ENCODE measurements at regions not wholly inside any gene's neighbourhood (a gene's known extent, or its start where the extent isn't known, plus 50 kb on each side); places are given as distances from the start of the nearest gene placed in this dataset.

- 62 to 76% methylated on average over 10 to 11 of the region's 11 CpGs for WGBS, 2 donors (ENCODE audit: low coverage in 1 of 2)
- ATAC-seq: no peak
These were observed 662.4 kb upstream of the PTPRD start for GRCh38 chr9:11275158-11275695.

GRCh38 chr9:11312966-11313365 lies 700.2 kb upstream of the PTPRD start:
- Histone ChIP-seq H3K27me3 (no peaks in the 10 kb centered on the region), H3K4me3 (no peak overlapping the region), H3K4me1 (no peaks in the 10 kb centered on the region), H3K36me3 (no peaks in the 10 kb centered on the region), H3K9me3 (peaks cover 0 to 9% (median 0%) of the 10 kb centered on the region in 3 donors), H3K27ac (no peak overlapping the region)
- ATAC-seq: no peak
- no peak for TF ChIP-seq POLR2A (IDR thresholded peaks at IDR 0.05)
- TF ChIP-seq POLR2AphosphoS5 (IDR thresholded peaks at IDR 0.05): no peak
- TF ChIP-seq CTCF (IDR thresholded peaks at IDR 0.05): no peak
- no peak for TF ChIP-seq EP300 (IDR thresholded peaks at IDR 0.05)
- WGBS, 2 donors (ENCODE audit: low coverage in 1 of 2): 56 to 82% methylated on average over 2 of the region's 2 CpGs

More at GRCh38 chr9:11275158-11275695, 662.4 kb upstream of the PTPRD start:
- no peak overlapping the region for H3K4me3 ChIP-seq
- TF ChIP-seq CTCF (IDR thresholded peaks at IDR 0.05) (no peak), POLR2A (IDR thresholded peaks at IDR 0.05) (no peak), POLR2AphosphoS5 (IDR thresholded peaks at IDR 0.05) (no peak), EP300 (IDR thresholded peaks at IDR 0.05) (no peak)
- H3K27ac ChIP-seq: no peak overlapping the region
- H3K36me3 ChIP-seq: no peaks in the 10 kb centered on the region
- peaks cover 0 to 1% (median 0%) of the 10 kb centered on the region in 3 donors for H3K9me3 ChIP-seq
- no peaks in the 10 kb centered on the region for H3K27me3 ChIP-seq
- H3K4me1 ChIP-seq: no peaks in the 10 kb centered on the region

GRCh38 chr9:11318946-11319345 lies 706.1 kb upstream of the PTPRD start:
- H3K27me3 ChIP-seq: no peaks in the 10 kb centered on the region
- TF ChIP-seq POLR2AphosphoS5 (IDR thresholded peaks at IDR 0.05): no peak
- TF ChIP-seq POLR2A (IDR thresholded peaks at IDR 0.05): no peak
- TF ChIP-seq EP300 (IDR thresholded peaks at IDR 0.05): no peak
- no peak for TF ChIP-seq CTCF (IDR thresholded peaks at IDR 0.05)
- no peaks in the 10 kb centered on the region for H3K36me3 ChIP-seq
- no peak overlapping the region for H3K27ac ChIP-seq
- no peaks in the 10 kb centered on the region for H3K9me3 ChIP-seq
- 11 to 29% methylated on average over 1 of the region's 1 CpG for WGBS, 2 donors (ENCODE audit: low coverage in 1 of 2)
- ATAC-seq: no peak
- no peaks in the 10 kb centered on the region for H3K4me1 ChIP-seq
- no peak overlapping the region for H3K4me3 ChIP-seq

- H3K27ac ChIP-seq: no peak overlapping the region
- H3K36me3 ChIP-seq: no peaks in the 10 kb centered on the region
- WGBS, 2 donors (ENCODE audit: low coverage in 1 of 2): 16 to 18% methylated on average over 5 of the region's 5 CpGs
- no peaks in the 10 kb centered on the region for H3K9me3 ChIP-seq
- no peak overlapping the region for H3K4me3 ChIP-seq
- no peaks in the 10 kb centered on the region for H3K27me3 ChIP-seq
- no peak for ATAC-seq
- no peaks in the 10 kb centered on the region for H3K4me1 ChIP-seq
- TF ChIP-seq CTCF (IDR thresholded peaks at IDR 0.05) (peak in 1 of 4 experiments; percentile 40), EP300 (IDR thresholded peaks at IDR 0.05) (no peak), POLR2A (IDR thresholded peaks at IDR 0.05) (no peak), POLR2AphosphoS5 (IDR thresholded peaks at IDR 0.05) (no peak)
These were observed 706.7 kb upstream of the PTPRD start for GRCh38 chr9:11319538-11319937.

GRCh38 chr9:11320989-11321388 lies 708.2 kb upstream of the PTPRD start:
- ATAC-seq: no peak
- no peak overlapping the region for H3K27ac ChIP-seq
- H3K36me3 ChIP-seq: no peaks in the 10 kb centered on the region
- no peaks in the 10 kb centered on the region for H3K9me3 ChIP-seq
- no peaks in the 10 kb centered on the region for H3K4me1 ChIP-seq
- TF ChIP-seq EP300 (IDR thresholded peaks at IDR 0.05) (no peak), POLR2A (IDR thresholded peaks at IDR 0.05) (no peak), POLR2AphosphoS5 (IDR thresholded peaks at IDR 0.05) (no peak)
- no peak overlapping the region for H3K4me3 ChIP-seq
- H3K27me3 ChIP-seq: no peaks in the 10 kb centered on the region

Measured in gastroesophageal sphincter (tissue), 4 donors.